T-cell (primary cell): ENCODE measurements at regions not wholly inside any gene's neighbourhood (a gene's known extent, or its start where the extent isn't known, plus 50 kb on each side); places are given as distances from the start of the nearest gene placed in this dataset.

Experiments
- ATAC-seq, 4 experiments: fragments of 200-7000 bp in 3 of 4; fragments of 150-1000 bp in 1 of 4; cut with Tn5 transposase; replicated peaks in 1 of 4; 1 replicate in 3 of 4; 2 replicates in 1 of 4; pipeline ENCODE4 v1.10.0; 2021; ENCODE audit warnings: moderate library complexity in 3 of 4, mild to moderate bottlenecking in 2 of 4, moderate number of reproducible peaks in 1 of 4
- CTCF ChIA-PET, 2 donors: fragments of 300-600 bp; sonication (Branson Sonifier 250); formaldehyde crosslinking; loops; one replicate each; lab custom pipeline; 2022; ENCODE audit warnings: antibody characterized with exemption in 2 of 2; lab: Charles Lee
- POLR2A ChIA-PET, 2 donors: fragments of 300-600 bp; sonication (Branson Sonifier 250); formaldehyde crosslinking; loops; one replicate each; lab custom pipeline; 2022; ENCODE audit warnings: antibody characterized with exemption in 2 of 2; lab: Charles Lee
- DNase-seq, 35 experiments: peaks; one replicate each; pipeline versions ENCODE4 v3.0.0 to v3.0.0-alpha.2; 2013 to 2023
- H3K27ac ChIP-seq: one replicate; pipeline ENCODE4 v1.5.1; 2013; ENCODE audit warnings: low read length
- H3K27me3 ChIP-seq, 2 experiments: replicated peaks in 1 of 2; 1 replicate in 1 of 2; 2 replicates in 1 of 2; pipeline versions ENCODE4 v1.6.1 to v1.7.0; 2013; ENCODE audit warnings: low read length in 1 of 2, mixed read lengths in 1 of 2; ENCODE audit not compliant: control insufficient read depth in 2 of 2, insufficient read depth in 2 of 2; ENCODE audit errors: extremely low read depth in 1 of 2
- H3K36me3 ChIP-seq, 2 donors: 1 replicate in 1 of 2; 2 replicates in 1 of 2; pipeline versions ENCODE4 v1.6.1 to v1.7.0; 2013; ENCODE audit warnings: low read length in 1 of 2; ENCODE audit not compliant: control insufficient read depth in 2 of 2, insufficient read depth in 1 of 2; ENCODE audit errors: extremely low read depth in 1 of 2
- H3K4me1 ChIP-seq, 2 experiments: 1 replicate in 1 of 2; 2 replicates in 1 of 2; pipeline versions ENCODE4 v1.6.1 to v1.7.0; 2013; ENCODE audit warnings: low read length in 2 of 2, mixed read lengths in 1 of 2; ENCODE audit not compliant: insufficient read depth in 2 of 2, control insufficient read depth in 1 of 2; ENCODE audit errors: extremely low read depth in 1 of 2
- H3K4me3 ChIP-seq, 2 donors: 1 replicate in 1 of 2; 2 replicates in 1 of 2; pipeline versions ENCODE4 v1.5.1 to v1.7.0; 2013; ENCODE audit warnings: mild to moderate bottlenecking in 2 of 2, low read length in 1 of 2, moderate library complexity in 1 of 2; ENCODE audit not compliant: control insufficient read depth in 1 of 2; ENCODE audit errors: extremely low read depth in 1 of 2
- H3K9me3 ChIP-seq: 2 replicates; pipeline ENCODE4 v1.7.0; 2013
- H3K27ac Mint-ChIP-seq, 2 donors: one replicate each; pipeline ENCODE4 v1.8.0; 2020 to 2021; ENCODE audit warnings: mild to moderate bottlenecking in 2 of 2, mixed read lengths in 2 of 2
- H3K27me3 Mint-ChIP-seq, 2 donors: one replicate each; pipeline ENCODE4 v1.8.0; 2021 to 2022; ENCODE audit warnings: mixed read lengths in 2 of 2
- H3K36me3 Mint-ChIP-seq: one replicate; pipeline ENCODE4 v1.8.0; 2021; ENCODE audit warnings: mixed read lengths
- H3K4me1 Mint-ChIP-seq, 3 donors: one replicate each; pipeline ENCODE4 v1.8.0; 2020 to 2022; ENCODE audit warnings: mixed read lengths in 3 of 3, mild to moderate bottlenecking in 1 of 3
- H3K4me3 Mint-ChIP-seq, 3 donors: one replicate each; pipeline ENCODE4 v1.8.0; 2020 to 2022; ENCODE audit warnings: mild to moderate bottlenecking in 3 of 3, mixed read lengths in 3 of 3, moderate library complexity in 3 of 3
- H3K9me3 Mint-ChIP-seq, 3 donors: one replicate each; pipeline ENCODE4 v1.8.0; 2020 to 2022; ENCODE audit warnings: mixed read lengths in 3 of 3
- WGBS: methylation state at CpG from one replicate; pipeline ENCODE4 v1.1.5; 2013; ENCODE audit warnings: missing lambda C conversion rate; ENCODE audit not compliant: insufficient coverage; 5-methylcytosine and 5-hydroxymethylcytosine counted together

DNA sequence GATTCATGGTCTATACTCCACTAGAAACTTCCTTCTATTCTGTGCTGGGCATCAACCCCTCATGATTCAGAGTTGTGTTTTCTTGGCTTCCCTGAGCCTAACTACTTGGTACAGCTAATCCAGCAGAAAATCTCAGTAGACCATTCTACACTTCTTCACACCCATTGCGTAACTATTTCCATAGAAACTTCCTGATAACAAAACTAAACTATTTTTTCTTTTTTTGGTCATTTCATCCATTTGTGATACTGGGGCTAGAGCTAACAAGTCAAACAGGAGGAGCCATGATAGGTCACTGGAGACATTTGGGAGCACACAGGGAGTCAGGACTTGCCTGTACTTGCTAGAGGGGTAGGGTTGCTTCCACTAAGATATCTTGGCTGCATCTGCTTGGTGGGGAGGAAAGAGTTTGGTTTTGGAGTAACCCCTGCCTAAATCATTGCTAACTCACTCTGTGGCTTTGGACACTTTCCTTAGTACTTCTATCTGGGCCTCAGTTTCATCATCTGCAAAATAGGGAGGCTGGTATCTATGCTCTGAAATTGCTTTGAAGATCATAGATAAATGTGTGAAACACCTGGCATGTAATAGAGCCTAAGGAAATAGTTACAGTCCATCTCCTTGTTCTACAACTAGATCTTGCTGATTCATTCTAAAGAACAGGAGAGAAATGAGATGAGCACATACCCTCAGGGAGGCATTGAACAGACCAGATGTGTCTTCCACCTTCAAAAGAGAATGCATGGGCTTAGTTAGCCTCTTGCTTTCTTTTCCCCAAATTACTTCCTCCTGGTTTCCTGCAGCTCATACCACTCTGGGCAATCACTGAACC is 127.9 kb upstream of the ADGRF1 start:
- H3K4me1 ChIP-seq: no peaks in the 10 kb centered on the region
- WGBS: no CpG with 5 or more reads among the region's 1 CpG
- DNase-seq: no peak
- no peak overlapping the region for H3K27ac ChIP-seq
- H3K36me3 Mint-ChIP-seq: no peaks in the 10 kb centered on the region
- no peak for ATAC-seq
- H3K4me3 ChIP-seq: no peak overlapping the region
- H3K27me3 ChIP-seq: no peaks in the 10 kb centered on the region
- no peaks in the 10 kb centered on the region for H3K9me3 ChIP-seq
- H3K9me3 Mint-ChIP-seq: peaks cover 0 to 4% (median 3%) of the 10 kb centered on the region in 3 donors
- no peaks in the 10 kb centered on the region for H3K27me3 Mint-ChIP-seq
- CTCF ChIA-PET: no interaction called here
- H3K4me3 Mint-ChIP-seq: no peak overlapping the region
- POLR2A ChIA-PET: no interaction called here
- H3K27ac Mint-ChIP-seq: no peak overlapping the region
- H3K4me1 Mint-ChIP-seq: no peaks in the 10 kb centered on the region
- peaks cover 0 to 3% of the 10 kb centered on the region in 2 donors for H3K36me3 ChIP-seq

DNA sequence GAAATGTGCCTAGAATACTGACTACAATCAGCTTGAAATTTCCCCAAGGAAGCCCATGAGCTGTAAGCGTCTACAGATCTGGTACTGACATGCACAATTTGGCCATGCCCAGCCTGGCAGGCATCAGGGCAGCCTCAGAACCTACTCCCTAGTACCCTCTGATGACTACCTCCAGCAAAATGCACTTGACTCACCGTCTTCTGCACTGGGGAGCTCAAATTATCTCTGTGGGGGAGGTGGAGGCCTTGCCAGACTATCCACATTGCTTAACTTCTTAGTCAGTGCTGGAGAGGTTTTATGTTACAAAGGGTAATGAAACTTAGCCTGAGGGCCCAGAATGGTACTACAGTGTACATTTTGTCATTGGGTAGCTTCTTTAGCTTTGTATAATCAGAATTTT is 126.0 kb upstream of the ADGRF1 start:
- Histone ChIP-seq H3K4me1 (no peaks in the 10 kb centered on the region), H3K4me3 (no peak overlapping the region), H3K9me3 (no peaks in the 10 kb centered on the region), H3K27me3 (no peaks in the 10 kb centered on the region), H3K36me3 (peaks cover 0 to 3% of the 10 kb centered on the region in 2 donors), H3K27ac (no peak overlapping the region)
- no peak for ATAC-seq
- H3K4me1 Mint-ChIP-seq: no peaks in the 10 kb centered on the region
- ChIA-PET POLR2A (no interaction called here), CTCF (no interaction called here)
- DNase-seq: no peak
- 88% methylated on average over 1 of the region's 2 CpGs for WGBS
- no peak overlapping the region for H3K27ac Mint-ChIP-seq
- no peak overlapping the region for H3K4me3 Mint-ChIP-seq
- H3K9me3 Mint-ChIP-seq: peaks cover 0 to 3% (median 0%) of the 10 kb centered on the region in 3 donors
- H3K36me3 Mint-ChIP-seq: no peaks in the 10 kb centered on the region
- H3K27me3 Mint-ChIP-seq: no peaks in the 10 kb centered on the region

DNA sequence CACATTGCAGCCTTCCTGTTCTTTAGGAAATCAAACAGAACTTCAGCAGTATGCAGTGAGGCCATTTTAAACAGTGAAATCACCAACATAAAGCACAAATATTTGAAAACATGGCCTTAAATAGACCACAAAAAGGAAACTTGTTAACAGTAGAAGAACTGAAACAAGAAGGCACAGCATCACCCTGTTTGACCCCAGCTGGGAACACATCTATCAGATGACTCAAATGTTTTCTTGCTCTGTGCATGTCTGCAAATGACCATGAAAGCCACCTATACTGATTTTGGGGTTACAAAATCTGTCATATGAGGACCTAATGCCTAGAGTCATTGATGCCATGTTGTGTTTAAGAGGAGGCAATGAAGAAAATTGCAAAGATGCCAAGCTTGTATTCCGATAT is 123.8 kb upstream of the ADGRF1 start:
- Mint-ChIP-seq H3K27me3 (peaks cover 0 to 4% of the 10 kb centered on the region in 2 donors), H3K36me3 (no peaks in the 10 kb centered on the region), H3K4me1 (no peaks in the 10 kb centered on the region), H3K27ac (no peak overlapping the region), H3K4me3 (no peak overlapping the region), H3K9me3 (no peaks in the 10 kb centered on the region)
- ChIA-PET CTCF (no interaction called here), POLR2A (no interaction called here)
- Histone ChIP-seq H3K36me3 (no peaks in the 10 kb centered on the region), H3K27ac (no peak overlapping the region), H3K4me3 (no peak overlapping the region), H3K4me1 (no peaks in the 10 kb centered on the region), H3K9me3 (no peaks in the 10 kb centered on the region), H3K27me3 (no peaks in the 10 kb centered on the region)
- no CpG with 5 or more reads among the region's 1 CpG for WGBS
- DNase-seq (no peak), ATAC-seq (no peak)

DNA sequence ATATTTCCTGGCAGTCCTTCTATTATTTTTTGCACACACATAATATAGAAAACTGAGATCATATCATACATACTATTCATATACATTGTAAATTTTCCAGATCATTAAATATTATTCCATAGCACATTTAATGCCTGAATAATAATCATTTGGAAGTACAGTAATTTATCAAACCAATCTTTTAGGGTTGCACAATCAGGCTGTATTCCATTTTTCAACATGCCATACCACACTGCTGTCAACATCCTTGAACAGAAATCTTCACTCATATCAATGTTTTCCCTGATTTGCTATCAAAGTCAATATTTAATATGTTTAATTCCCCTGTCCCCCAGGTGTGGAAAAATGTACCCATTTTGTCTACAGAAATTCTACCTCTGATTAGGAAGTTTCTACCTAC is 122.7 kb upstream of the ADGRF1 start:
- H3K4me3 Mint-ChIP-seq: no peak overlapping the region
- Histone ChIP-seq H3K36me3 (no peaks in the 10 kb centered on the region), H3K9me3 (no peaks in the 10 kb centered on the region), H3K4me1 (no peaks in the 10 kb centered on the region), H3K27ac (no peak overlapping the region), H3K27me3 (no peaks in the 10 kb centered on the region), H3K4me3 (no peak overlapping the region)
- CTCF ChIA-PET: no interaction called here
- ATAC-seq (no peak), DNase-seq (no peak)
- no peaks in the 10 kb centered on the region for H3K36me3 Mint-ChIP-seq
- no peak overlapping the region for H3K27ac Mint-ChIP-seq
- no peaks in the 10 kb centered on the region for H3K4me1 Mint-ChIP-seq
- POLR2A ChIA-PET: no interaction called here
- H3K27me3 Mint-ChIP-seq: peaks cover 0 to 4% of the 10 kb centered on the region in 2 donors
- no peaks in the 10 kb centered on the region for H3K9me3 Mint-ChIP-seq

DNA sequence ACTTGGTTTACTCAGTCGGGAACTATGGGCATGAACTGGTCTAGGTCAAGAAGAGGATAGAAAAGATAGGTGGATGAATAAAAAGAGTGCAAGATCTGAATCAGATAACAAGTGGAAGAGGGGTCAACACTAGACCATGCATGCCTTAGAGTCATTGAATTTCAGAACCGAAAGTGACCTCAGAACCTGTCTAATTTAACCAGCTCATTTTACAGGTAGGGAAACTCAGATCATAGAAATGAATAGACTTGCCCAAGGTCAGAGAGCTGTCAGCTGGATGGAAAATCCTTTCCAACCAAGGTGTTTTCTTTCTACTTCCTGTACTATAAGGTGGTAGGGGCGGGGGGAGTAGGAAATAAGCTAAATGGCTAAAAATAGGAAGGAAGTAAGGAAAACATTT is 121.4 kb upstream of the ADGRF1 start:
- Mint-ChIP-seq H3K36me3 (no peaks in the 10 kb centered on the region), H3K4me3 (no peak overlapping the region), H3K9me3 (no peaks in the 10 kb centered on the region), H3K27me3 (peaks cover 0 to 4% of the 10 kb centered on the region in 2 donors), H3K4me1 (no peaks in the 10 kb centered on the region), H3K27ac (no peak overlapping the region)
- CTCF ChIA-PET: no interaction called here
- DNase-seq (no peak), ATAC-seq (no peak)
- H3K27me3 ChIP-seq: no peaks in the 10 kb centered on the region
- H3K9me3 ChIP-seq: no peaks in the 10 kb centered on the region
- no peak overlapping the region for H3K4me3 ChIP-seq
- no peak overlapping the region for H3K27ac ChIP-seq
- POLR2A ChIA-PET: no interaction called here
- no peaks in the 10 kb centered on the region for H3K36me3 ChIP-seq
- no peaks in the 10 kb centered on the region for H3K4me1 ChIP-seq
- 78% methylated on average over 1 of the region's 3 CpGs for WGBS

DNA sequence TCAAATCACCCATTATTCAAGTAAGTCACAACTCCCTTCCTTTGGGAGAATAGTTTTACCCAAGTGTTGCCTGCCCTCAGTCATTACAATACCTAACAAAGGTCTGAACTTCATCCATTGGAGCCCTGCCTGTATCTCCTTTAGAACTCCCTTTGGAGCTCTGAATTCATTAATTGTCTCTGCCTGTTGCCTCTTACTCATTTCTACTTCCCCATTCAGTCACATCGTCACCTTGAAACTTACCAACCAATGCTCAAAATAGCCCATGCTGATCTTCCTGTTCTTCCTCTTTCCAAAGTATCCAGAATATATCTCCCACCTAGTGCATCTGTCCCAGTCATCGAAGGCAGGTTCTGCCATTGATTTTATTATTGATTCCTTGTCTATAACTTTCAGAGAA is 120.7 kb upstream of the ADGRF1 start:
- Histone ChIP-seq H3K27me3 (no peaks in the 10 kb centered on the region), H3K27ac (no peak overlapping the region), H3K9me3 (no peaks in the 10 kb centered on the region), H3K4me1 (no peaks in the 10 kb centered on the region), H3K36me3 (no peaks in the 10 kb centered on the region), H3K4me3 (no peak overlapping the region)
- WGBS: 75% methylated on average over 2 of the region's 2 CpGs
- DNase-seq: no peak
- H3K4me3 Mint-ChIP-seq: no peak overlapping the region
- ATAC-seq: no peak
- H3K4me1 Mint-ChIP-seq: no peaks in the 10 kb centered on the region
- H3K27me3 Mint-ChIP-seq: peaks cover 0 to 6% of the 10 kb centered on the region in 2 donors
- H3K27ac Mint-ChIP-seq: no peak overlapping the region
- no peaks in the 10 kb centered on the region for H3K36me3 Mint-ChIP-seq
- CTCF ChIA-PET: no interaction called here
- H3K9me3 Mint-ChIP-seq: no peaks in the 10 kb centered on the region
- POLR2A ChIA-PET: no interaction called here

DNA sequence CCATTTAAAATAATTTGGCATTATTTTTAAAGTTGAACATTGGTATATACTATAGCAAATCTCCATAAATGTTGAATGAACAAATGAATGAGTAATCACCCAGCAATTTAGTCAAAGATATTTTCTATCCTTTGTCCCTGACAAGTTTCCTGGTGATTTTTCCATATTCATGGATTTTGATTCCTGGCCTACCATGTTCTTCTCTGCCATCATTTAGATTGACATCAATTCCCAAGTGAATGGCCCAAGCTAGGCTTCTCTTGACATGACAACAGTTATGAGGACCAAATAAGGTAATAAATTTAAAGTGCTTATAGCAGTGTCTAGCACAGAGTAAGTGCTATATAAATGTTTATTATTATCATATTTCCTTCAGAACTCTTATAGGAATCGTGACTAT is 120.1 kb upstream of the ADGRF1 start:
- H3K9me3 Mint-ChIP-seq: no peaks in the 10 kb centered on the region
- WGBS: no CpG with 5 or more reads among the region's 1 CpG
- no peak overlapping the region for H3K27ac Mint-ChIP-seq
- no peaks in the 10 kb centered on the region for H3K4me1 Mint-ChIP-seq
- peaks cover 0 to 6% of the 10 kb centered on the region in 2 donors for H3K27me3 Mint-ChIP-seq
- Histone ChIP-seq H3K27me3 (no peaks in the 10 kb centered on the region), H3K36me3 (no peaks in the 10 kb centered on the region), H3K9me3 (no peaks in the 10 kb centered on the region), H3K27ac (no peak overlapping the region), H3K4me1 (no peaks in the 10 kb centered on the region), H3K4me3 (no peak overlapping the region)
- no peak overlapping the region for H3K4me3 Mint-ChIP-seq
- no peaks in the 10 kb centered on the region for H3K36me3 Mint-ChIP-seq
- CTCF ChIA-PET: no interaction called here
- ATAC-seq (no peak), DNase-seq (no peak)
- POLR2A ChIA-PET: no interaction called here
